ENCODE measurements at regions not wholly inside any gene's neighbourhood (a gene's known extent, or its start where the extent isn't known, plus 50 kb on each side); places are given as distances from the start of the nearest gene placed in this dataset.

DNA sequence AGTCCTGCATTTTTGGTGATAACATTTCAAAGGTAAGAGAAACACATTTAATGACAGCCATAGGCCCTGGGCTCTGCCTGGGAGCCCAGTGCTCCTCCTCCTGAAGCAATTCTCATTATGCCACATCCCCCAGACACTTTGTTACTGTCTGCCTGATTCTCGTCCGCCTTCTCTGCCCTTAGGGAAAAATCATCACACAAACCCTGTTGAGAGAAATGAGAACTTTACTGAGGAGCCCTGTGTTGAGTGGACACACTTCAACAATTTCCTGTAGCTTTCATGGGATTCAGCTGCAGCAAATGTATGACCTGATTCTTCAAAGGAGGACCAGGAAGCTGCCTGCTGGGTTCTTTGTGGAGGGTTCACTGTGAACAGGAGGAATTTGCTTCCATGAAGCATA is 566.5 kb upstream of the FRG1 start:
- Histone ChIP-seq H3K9me2 (ENCODE audit: insufficient read depth) (no peaks in the 10 kb centered on the region), H3K36me3 (ENCODE audit: control insufficient read depth in 1 of 2, insufficient read depth in 2 of 2, low read length in 2 of 2) (no peaks in the 10 kb centered on the region), H3K4me2 (ENCODE audit: low read length) (no peak overlapping the region), H2AFZ (ENCODE audit: low read depth, low read length, poor library complexity, severe bottlenecking) (no peak overlapping the region), H3K4me1 (ENCODE audit: control insufficient read depth in 1 of 2, insufficient read depth in 2 of 2, low read length in 2 of 2) (no peaks in the 10 kb centered on the region), H3K4me3 (replicated peaks in 1 of 2; ENCODE audit: low read depth in 1 of 2, low read length in 2 of 2) (no peak overlapping the region), H3K9ac (ENCODE audit: low read length) (no peak overlapping the region), H3K9me3 (ENCODE audit: control insufficient read depth in 1 of 2, insufficient read depth in 1 of 2, low read depth in 1 of 2, low read length in 2 of 2) (no peaks in the 10 kb centered on the region), H4K20me1 (ENCODE audit: insufficient read depth) (no peaks in the 10 kb centered on the region), H3K27ac (ENCODE audit: low read depth, low read length) (no peak overlapping the region), H3K79me2 (ENCODE audit: insufficient read depth, low read length) (no peaks in the 10 kb centered on the region), H3K27me3 (ENCODE audit: insufficient read depth, low read length) (peaks cover 7% of the 10 kb centered on the region)
- ChIA-PET POLR2A (no interaction called here), RAD21 (ENCODE audit: low non-redundant PET in 1 of 2, low total read pairs in 2 of 2, uncharacterized antibody in 2 of 2, unreplicated experiment in 2 of 2) (no interaction called here), CTCF (no interaction called here)
- no peak for ATAC-seq
- no peak for TF ChIP-seq CBX3 (IDR thresholded peaks at IDR 0.05; ENCODE audit: low read depth)
- no peak for TF ChIP-seq SP1 (IDR thresholded peaks at IDR 0.05; ENCODE audit: low read depth)
- TF ChIP-seq JUND (IDR thresholded peaks at IDR 0.05) = no peak
- TF ChIP-seq EGR1 (IDR thresholded peaks at IDR 0.05; ENCODE audit: low read depth) = no peak
- TF ChIP-seq, protein P1, sequence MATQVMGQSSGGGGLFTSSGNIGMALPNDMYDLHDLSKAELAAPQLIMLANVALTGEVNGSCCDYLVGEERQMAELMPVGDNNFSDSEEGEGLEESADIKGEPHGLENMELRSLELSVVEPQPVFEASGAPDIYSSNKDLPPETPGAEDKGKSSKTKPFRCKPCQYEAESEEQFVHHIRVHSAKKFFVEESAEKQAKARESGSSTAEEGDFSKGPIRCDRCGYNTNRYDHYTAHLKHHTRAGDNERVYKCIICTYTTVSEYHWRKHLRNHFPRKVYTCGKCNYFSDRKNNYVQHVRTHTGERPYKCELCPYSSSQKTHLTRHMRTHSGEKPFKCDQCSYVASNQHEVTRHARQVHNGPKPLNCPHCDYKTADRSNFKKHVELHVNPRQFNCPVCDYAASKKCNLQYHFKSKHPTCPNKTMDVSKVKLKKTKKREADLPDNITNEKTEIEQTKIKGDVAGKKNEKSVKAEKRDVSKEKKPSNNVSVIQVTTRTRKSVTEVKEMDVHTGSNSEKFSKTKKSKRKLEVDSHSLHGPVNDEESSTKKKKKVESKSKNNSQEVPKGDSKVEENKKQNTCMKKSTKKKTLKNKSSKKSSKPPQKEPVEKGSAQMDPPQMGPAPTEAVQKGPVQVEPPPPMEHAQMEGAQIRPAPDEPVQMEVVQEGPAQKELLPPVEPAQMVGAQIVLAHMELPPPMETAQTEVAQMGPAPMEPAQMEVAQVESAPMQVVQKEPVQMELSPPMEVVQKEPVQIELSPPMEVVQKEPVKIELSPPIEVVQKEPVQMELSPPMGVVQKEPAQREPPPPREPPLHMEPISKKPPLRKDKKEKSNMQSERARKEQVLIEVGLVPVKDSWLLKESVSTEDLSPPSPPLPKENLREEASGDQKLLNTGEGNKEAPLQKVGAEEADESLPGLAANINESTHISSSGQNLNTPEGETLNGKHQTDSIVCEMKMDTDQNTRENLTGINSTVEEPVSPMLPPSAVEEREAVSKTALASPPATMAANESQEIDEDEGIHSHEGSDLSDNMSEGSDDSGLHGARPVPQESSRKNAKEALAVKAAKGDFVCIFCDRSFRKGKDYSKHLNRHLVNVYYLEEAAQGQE (IDR thresholded peaks at IDR 0.05; ENCODE audit: low read depth) = no peak
- TF ChIP-seq, protein P2, sequence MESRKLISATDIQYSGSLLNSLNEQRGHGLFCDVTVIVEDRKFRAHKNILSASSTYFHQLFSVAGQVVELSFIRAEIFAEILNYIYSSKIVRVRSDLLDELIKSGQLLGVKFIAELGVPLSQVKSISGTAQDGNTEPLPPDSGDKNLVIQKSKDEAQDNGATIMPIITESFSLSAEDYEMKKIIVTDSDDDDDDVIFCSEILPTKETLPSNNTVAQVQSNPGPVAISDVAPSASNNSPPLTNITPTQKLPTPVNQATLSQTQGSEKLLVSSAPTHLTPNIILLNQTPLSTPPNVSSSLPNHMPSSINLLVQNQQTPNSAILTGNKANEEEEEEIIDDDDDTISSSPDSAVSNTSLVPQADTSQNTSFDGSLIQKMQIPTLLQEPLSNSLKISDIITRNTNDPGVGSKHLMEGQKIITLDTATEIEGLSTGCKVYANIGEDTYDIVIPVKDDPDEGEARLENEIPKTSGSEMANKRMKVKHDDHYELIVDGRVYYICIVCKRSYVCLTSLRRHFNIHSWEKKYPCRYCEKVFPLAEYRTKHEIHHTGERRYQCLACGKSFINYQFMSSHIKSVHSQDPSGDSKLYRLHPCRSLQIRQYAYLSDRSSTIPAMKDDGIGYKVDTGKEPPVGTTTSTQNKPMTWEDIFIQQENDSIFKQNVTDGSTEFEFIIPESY (IDR thresholded peaks at IDR 0.05; ENCODE audit: extremely low read depth, insufficient replicate concordance, low read length) = no peak
- TF ChIP-seq RAD21 (IDR thresholded peaks at IDR 0.05; ENCODE audit: low read depth) = no peak
- TF ChIP-seq TCF7L2 (IDR thresholded peaks at IDR 0.05; ENCODE audit: borderline replicate concordance, extremely low read depth, insufficient read depth, insufficient read length) = no peak
- no peak for TF ChIP-seq EZH2phosphoT487 (IDR thresholded peaks at IDR 0.05; ENCODE audit: borderline replicate concordance)
- no peak for TF ChIP-seq FOSL1 (IDR thresholded peaks at IDR 0.05; ENCODE audit: low read depth)
- intact Hi-C loops (cut with micrococcal nuclease) = no loop called here
- BruUV-seq (replicated peaks) = no TSS peak
- no peak for DNase-seq (ENCODE audit: low read depth, low spot score)
